Mononuclear cell (primary cell): ENCODE measurements at regions not wholly inside any gene's neighbourhood (a gene's known extent, or its start where the extent isn't known, plus 50 kb on each side); places are given as distances from the start of the nearest gene placed in this dataset.
"Not testable (repeated sequence)": the region's sequence is repeated elsewhere in the genome, so short reads cannot be mapped to it uniquely, and the experiment has no call there.

Experiments used
- H3K27me3 ChIP-seq: 2 replicates; pipeline ENCODE4 v1.6.0; 2011; ENCODE audit warnings: low read length, control low read depth; ENCODE audit not compliant: insufficient read depth
- H3K4me1 ChIP-seq: 2 replicates; pipeline ENCODE4 v1.5.1; 2011; ENCODE audit warnings: mild to moderate bottlenecking, low read length, control low read depth; ENCODE audit not compliant: insufficient read depth
- H3K4me3 ChIP-seq: 2 replicates; pipeline ENCODE4 v1.5.1; 2011; ENCODE audit warnings: mild to moderate bottlenecking, low read length, moderate library complexity
- H3K9me3 ChIP-seq: 2 replicates; pipeline ENCODE4 v1.5.1; 2011; ENCODE audit warnings: low read depth, mild to moderate bottlenecking, control low read depth, low read length

GRCh38 chr12:67067453-67068203 is 201.5 kb upstream of the CAND1 start:
- Histone ChIP-seq H3K27me3 (peaks cover 52% of the 10 kb centered on the region), H3K4me3 (no peak overlapping the region), H3K4me1 (peaks cover 11% of the 10 kb centered on the region), H3K9me3 (no peaks in the 10 kb centered on the region)

- Histone ChIP-seq H3K4me3 (no peak overlapping the region), H3K9me3 (no peaks in the 10 kb centered on the region), H3K4me1 (peaks cover 11% of the 10 kb centered on the region), H3K27me3 (peaks cover 52% of the 10 kb centered on the region)
Measured at GRCh38 chr12:67068204-67068731, 200.9 kb upstream of the CAND1 start.

GRCh38 chr12:67068761-67069450 is 200.3 kb upstream of the CAND1 start:
- Histone ChIP-seq H3K9me3 (no peaks in the 10 kb centered on the region), H3K27me3 (peaks cover 50% of the 10 kb centered on the region), H3K4me3 (peak overlapping the region; percentile 25), H3K4me1 (peaks cover 11% of the 10 kb centered on the region)

- H3K27me3 ChIP-seq: peaks cover 55% of the 10 kb centered on the region
- H3K9me3 ChIP-seq: no peaks in the 10 kb centered on the region
- peaks cover 11% of the 10 kb centered on the region for H3K4me1 ChIP-seq
- peak overlapping the region; percentile 25 for H3K4me3 ChIP-seq
Measured at GRCh38 chr12:67069451-67070306, 199.5 kb upstream of the CAND1 start.

GRCh38 chr12:67070307-67070600 is 198.9 kb upstream of the CAND1 start:
- H3K9me3 ChIP-seq: no peaks in the 10 kb centered on the region
- peaks cover 11% of the 10 kb centered on the region for H3K4me1 ChIP-seq
- H3K27me3 ChIP-seq: peaks cover 55% of the 10 kb centered on the region
- no peak overlapping the region for H3K4me3 ChIP-seq

- Histone ChIP-seq H3K4me3 (no peak overlapping the region), H3K27me3 (peaks cover 55% of the 10 kb centered on the region), H3K4me1 (peaks cover 11% of the 10 kb centered on the region), H3K9me3 (no peaks in the 10 kb centered on the region)
Measured at GRCh38 chr12:67070604-67071003, 198.6 kb upstream of the CAND1 start.

- not testable (repeated sequence) for H3K4me3 ChIP-seq, H3K9me3 ChIP-seq
- Histone ChIP-seq H3K4me1 (peaks cover 11% of the 10 kb centered on the region), H3K27me3 (peaks cover 42% of the 10 kb centered on the region)
Measured at GRCh38 chr12:67072281-67072680, 196.9 kb upstream of the CAND1 start.

GRCh38 chr12:67073336-67073735 is 195.8 kb upstream of the CAND1 start:
- H3K9me3 ChIP-seq: no peaks in the 10 kb centered on the region
- peaks cover 5% of the 10 kb centered on the region for H3K4me1 ChIP-seq
- H3K4me3 ChIP-seq: no peak overlapping the region
- H3K27me3 ChIP-seq: peaks cover 32% of the 10 kb centered on the region

- Histone ChIP-seq H3K9me3 (no peaks in the 10 kb centered on the region), H3K4me1 (peaks cover 3% of the 10 kb centered on the region), H3K27me3 (peaks cover 32% of the 10 kb centered on the region)
Measured at GRCh38 chr12:67074072-67074471, 195.1 kb upstream of the CAND1 start.

GRCh38 chr12:67077617-67078016 is 191.5 kb upstream of the CAND1 start:
- peaks cover 9% of the 10 kb centered on the region for H3K27me3 ChIP-seq
- no peak overlapping the region for H3K4me3 ChIP-seq
- no peaks in the 10 kb centered on the region for H3K4me1 ChIP-seq
- H3K9me3 ChIP-seq: no peaks in the 10 kb centered on the region

More at GRCh38 chr12:67074072-67074471, 195.1 kb upstream of the CAND1 start:
- no peak overlapping the region for H3K4me3 ChIP-seq

- no peaks in the 10 kb centered on the region for H3K9me3 ChIP-seq
- peaks cover 9% of the 10 kb centered on the region for H3K27me3 ChIP-seq
- no peak overlapping the region for H3K4me3 ChIP-seq
- H3K4me1 ChIP-seq: no peaks in the 10 kb centered on the region
Measured at GRCh38 chr12:67078957-67079356, 190.2 kb upstream of the CAND1 start.

GRCh38 chr12:67080637-67081036 is 188.5 kb upstream of the CAND1 start:
- Histone ChIP-seq H3K9me3 (no peaks in the 10 kb centered on the region), H3K4me1 (no peaks in the 10 kb centered on the region), H3K27me3 (peaks cover 3% of the 10 kb centered on the region), H3K4me3 (no peak overlapping the region)

GRCh38 chr12:67082221-67082620 is 186.9 kb upstream of the CAND1 start:
- Histone ChIP-seq H3K4me1 (no peaks in the 10 kb centered on the region), H3K27me3 (peaks cover 2% of the 10 kb centered on the region), H3K4me3 (no peak overlapping the region), H3K9me3 (no peaks in the 10 kb centered on the region)

- H3K27me3 ChIP-seq: peaks cover 2% of the 10 kb centered on the region
- no peak overlapping the region for H3K4me3 ChIP-seq
- H3K9me3 ChIP-seq: no peaks in the 10 kb centered on the region
- H3K4me1 ChIP-seq: no peaks in the 10 kb centered on the region
Measured at GRCh38 chr12:67085699-67086098, 183.5 kb upstream of the CAND1 start.

- H3K4me3 ChIP-seq: no peak overlapping the region
- peaks cover 4% of the 10 kb centered on the region for H3K27me3 ChIP-seq
- H3K9me3 ChIP-seq: no peaks in the 10 kb centered on the region
- H3K4me1 ChIP-seq: no peaks in the 10 kb centered on the region
Measured at GRCh38 chr12:67086116-67086515, 183.0 kb upstream of the CAND1 start.
